Activated B cell treated with CpG ODN at 0.5 μM for 24 hours (primary cell): ENCODE measurements at regions not wholly inside any gene's neighbourhood (a gene's known extent, or its start where the extent isn't known, plus 50 kb on each side); places are given as distances from the start of the nearest gene placed in this dataset.

Experiments
- ATAC-seq: fragments of 200-7000 bp; cut with Tn5 transposase; one replicate; pipeline ENCODE4 v1.10.0; 2021; ENCODE audit warnings: low read depth, mild to moderate bottlenecking, moderate library complexity
- CTCF ChIA-PET: fragments of 350-600 bp; sonication (Branson Sonifier 250); formaldehyde crosslinking; loops from one replicate; lab custom pipeline; 2021; ENCODE audit warnings: antibody characterized with exemption; lab: Charles Lee
- POLR2A ChIA-PET: fragments of 350-600 bp; sonication (Branson Sonifier 250); formaldehyde crosslinking; loops from one replicate; lab custom pipeline; 2021; ENCODE audit warnings: antibody characterized with exemption; lab: Charles Lee
- DNase-seq: peaks from one replicate; pipeline ENCODE4 v3.0.0; 2022
- H3K27ac Mint-ChIP-seq: one replicate; pipeline ENCODE4 v1.8.0; 2020; ENCODE audit warnings: mixed read lengths
- H3K27me3 Mint-ChIP-seq: one replicate; pipeline ENCODE4 v1.8.0; 2021; ENCODE audit warnings: mixed read lengths
- H3K36me3 Mint-ChIP-seq: one replicate; pipeline ENCODE4 v1.8.0; 2021; ENCODE audit warnings: low read depth, mixed read lengths
- H3K4me1 Mint-ChIP-seq: one replicate; pipeline ENCODE4 v1.8.0; 2021; ENCODE audit warnings: mixed read lengths
- H3K4me3 Mint-ChIP-seq: one replicate; pipeline ENCODE4 v1.8.0; 2020; ENCODE audit warnings: mild to moderate bottlenecking, mixed read lengths
- H3K9me3 Mint-ChIP-seq: one replicate; pipeline ENCODE4 v1.8.0; 2020; ENCODE audit warnings: mixed read lengths
- intact Hi-C: fragments of 100-400 bp; cut with micrococcal nuclease; formaldehyde crosslinking; loops from one replicate; pipeline ENCODE4 v1.15.1; 2024
- TF ChIP-seq, protein P1 (sequence below): fragments of 200-600 bp; IDR thresholded peaks from one replicate; pipeline ENCODE4 v1.8.0; 2022; ENCODE audit warnings: antibody characterized with exemption, mild to moderate bottlenecking

DNA sequence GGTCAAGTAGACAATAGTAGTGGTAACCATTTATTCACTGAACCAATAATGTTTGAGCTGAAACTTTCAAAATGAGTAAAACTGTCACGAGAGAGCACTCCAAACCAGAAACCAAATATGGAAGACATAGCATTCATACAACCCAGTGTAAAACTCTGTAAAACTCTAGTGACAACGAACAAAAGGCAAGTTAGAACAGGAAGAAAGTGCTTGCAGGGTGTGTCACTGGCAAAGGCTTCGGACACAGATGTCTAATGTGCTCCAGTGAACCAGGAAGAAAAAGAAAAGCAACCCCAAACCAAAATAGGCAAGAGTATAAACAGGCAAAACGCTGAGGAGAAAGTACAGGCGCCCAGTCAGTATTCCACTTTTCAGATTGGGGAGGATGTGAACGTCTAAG lies 79.3 kb upstream of the FZD10 start:
- Mint-ChIP-seq H3K27ac (no peak overlapping the region), H3K36me3 (no peaks in the 10 kb centered on the region), H3K27me3 (peaks cover 4% of the 10 kb centered on the region), H3K4me1 (no peaks in the 10 kb centered on the region), H3K4me3 (no peak overlapping the region), H3K9me3 (peaks cover 10% of the 10 kb centered on the region)
- CTCF ChIA-PET, result no interaction called here
- TF ChIP-seq, protein P1, sequence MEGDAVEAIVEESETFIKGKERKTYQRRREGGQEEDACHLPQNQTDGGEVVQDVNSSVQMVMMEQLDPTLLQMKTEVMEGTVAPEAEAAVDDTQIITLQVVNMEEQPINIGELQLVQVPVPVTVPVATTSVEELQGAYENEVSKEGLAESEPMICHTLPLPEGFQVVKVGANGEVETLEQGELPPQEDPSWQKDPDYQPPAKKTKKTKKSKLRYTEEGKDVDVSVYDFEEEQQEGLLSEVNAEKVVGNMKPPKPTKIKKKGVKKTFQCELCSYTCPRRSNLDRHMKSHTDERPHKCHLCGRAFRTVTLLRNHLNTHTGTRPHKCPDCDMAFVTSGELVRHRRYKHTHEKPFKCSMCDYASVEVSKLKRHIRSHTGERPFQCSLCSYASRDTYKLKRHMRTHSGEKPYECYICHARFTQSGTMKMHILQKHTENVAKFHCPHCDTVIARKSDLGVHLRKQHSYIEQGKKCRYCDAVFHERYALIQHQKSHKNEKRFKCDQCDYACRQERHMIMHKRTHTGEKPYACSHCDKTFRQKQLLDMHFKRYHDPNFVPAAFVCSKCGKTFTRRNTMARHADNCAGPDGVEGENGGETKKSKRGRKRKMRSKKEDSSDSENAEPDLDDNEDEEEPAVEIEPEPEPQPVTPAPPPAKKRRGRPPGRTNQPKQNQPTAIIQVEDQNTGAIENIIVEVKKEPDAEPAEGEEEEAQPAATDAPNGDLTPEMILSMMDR, result no peak
- POLR2A ChIA-PET, result no interaction called here
- no peak for DNase-seq
- intact Hi-C loops, result no loop called here
- no peak for ATAC-seq

DNA sequence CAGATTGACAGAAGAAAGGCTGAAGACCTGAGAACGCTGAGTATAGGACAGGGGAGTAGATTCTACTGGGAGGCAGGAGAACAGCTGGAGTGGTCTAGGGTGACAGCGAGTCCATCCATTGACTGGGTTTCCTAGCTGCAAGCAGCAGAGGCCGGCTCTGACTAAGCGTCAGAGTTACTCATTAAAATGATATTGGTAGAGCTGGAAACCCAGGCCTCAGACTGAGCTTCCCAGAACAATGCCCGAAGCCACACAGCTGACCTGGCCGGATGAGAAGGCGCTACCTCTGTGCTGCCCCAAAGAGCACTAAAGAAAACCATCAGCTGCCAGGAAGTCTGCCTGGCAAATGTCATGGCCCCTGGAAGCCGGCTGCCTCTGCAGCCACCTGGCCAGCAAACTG lies 78.5 kb upstream of the FZD10 start:
- Mint-ChIP-seq H3K27me3 (peaks cover 4% of the 10 kb centered on the region), H3K36me3 (no peaks in the 10 kb centered on the region), H3K4me3 (no peak overlapping the region), H3K4me1 (no peaks in the 10 kb centered on the region), H3K27ac (no peak overlapping the region), H3K9me3 (peaks cover 6% of the 10 kb centered on the region)
- ChIA-PET CTCF (no interaction called here), POLR2A (no interaction called here)
- intact Hi-C loops, result no loop called here
- TF ChIP-seq, protein P1, result no peak
- ATAC-seq (no peak), DNase-seq (no peak)

DNA sequence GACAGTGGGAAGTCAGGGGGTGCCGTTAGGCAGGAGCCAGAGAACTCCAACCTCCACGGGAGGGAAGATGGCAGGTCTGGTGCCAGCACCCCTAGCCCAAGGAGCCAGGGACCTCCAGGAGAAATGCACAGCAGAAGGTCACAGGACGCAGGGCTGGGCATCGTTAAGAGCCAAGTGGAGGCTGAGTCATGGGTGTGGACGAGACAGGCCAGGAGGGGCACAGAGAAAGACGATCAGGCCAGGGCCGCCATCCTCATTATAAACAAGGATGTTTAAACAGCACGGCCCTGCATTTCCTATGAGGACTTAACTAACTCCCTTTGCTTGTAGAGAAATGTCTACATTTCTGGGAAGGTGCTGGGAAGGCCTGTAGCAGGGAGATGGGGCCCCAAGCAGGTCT lies 77.9 kb upstream of the FZD10 start:
- ChIA-PET CTCF (no interaction called here), POLR2A (no interaction called here)
- TF ChIP-seq, protein P1, result no peak
- peaks cover 3% of the 10 kb centered on the region for H3K9me3 Mint-ChIP-seq
- no peaks in the 10 kb centered on the region for H3K36me3 Mint-ChIP-seq
- H3K4me1 Mint-ChIP-seq, result no peaks in the 10 kb centered on the region
- intact Hi-C loops, result no loop called here
- ATAC-seq, result no peak
- DNase-seq, result no peak
- peaks cover 4% of the 10 kb centered on the region for H3K27me3 Mint-ChIP-seq
- no peak overlapping the region for H3K27ac Mint-ChIP-seq
- H3K4me3 Mint-ChIP-seq, result no peak overlapping the region

DNA sequence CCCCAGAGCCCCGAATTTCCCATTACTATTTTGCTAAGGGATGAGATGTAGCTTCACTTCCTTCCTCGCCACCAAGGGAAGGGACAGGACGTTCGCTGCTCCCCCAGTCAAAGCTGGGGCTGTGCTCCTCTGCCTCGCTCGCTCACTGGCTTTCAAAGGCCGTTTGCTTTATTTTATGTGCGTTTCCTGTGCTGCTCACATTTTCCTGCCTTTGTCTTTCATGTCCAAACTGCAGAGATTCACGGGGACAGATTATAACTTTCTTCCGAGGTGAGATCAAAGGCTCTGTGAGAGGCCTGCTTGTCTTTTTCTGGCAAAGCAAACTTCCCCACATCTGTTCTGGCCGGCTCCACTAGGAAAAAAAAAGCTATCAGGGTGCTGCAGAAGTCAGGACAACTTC lies 76.0 kb upstream of the FZD10 start:
- CTCF ChIA-PET, result no interaction called here

DNA sequence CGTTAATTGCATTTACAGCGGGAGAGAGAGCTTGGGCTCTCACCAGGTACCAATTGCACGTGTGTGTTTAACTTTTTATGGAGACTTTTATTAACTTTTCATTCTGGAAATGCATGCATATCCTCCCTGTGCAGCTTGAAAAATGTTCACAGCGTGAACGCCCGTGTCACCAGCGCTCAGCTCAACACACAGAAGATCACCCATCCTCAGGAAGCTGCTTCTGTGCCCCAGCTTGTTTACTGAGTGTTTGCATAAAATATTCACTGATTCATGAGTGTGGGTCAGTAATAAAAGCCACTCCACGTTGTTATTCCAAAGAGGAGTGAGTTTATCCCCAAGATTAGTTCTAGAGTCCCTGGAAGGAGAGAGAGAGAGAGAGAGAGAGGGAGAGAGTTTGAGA lies 75.5 kb upstream of the FZD10 start:
- DNase-seq, result no peak
- POLR2A ChIA-PET, result no interaction called here
- CTCF ChIA-PET, result no interaction called here
- TF ChIP-seq, protein P1, result no peak
- no peak overlapping the region for H3K27ac Mint-ChIP-seq
- H3K27me3 Mint-ChIP-seq, result peaks cover 4% of the 10 kb centered on the region
- H3K4me3 Mint-ChIP-seq, result no peak overlapping the region
- ATAC-seq, result no peak
- H3K36me3 Mint-ChIP-seq, result no peaks in the 10 kb centered on the region
- H3K9me3 Mint-ChIP-seq, result peaks cover 5% of the 10 kb centered on the region
- no peaks in the 10 kb centered on the region for H3K4me1 Mint-ChIP-seq
- intact Hi-C loops, result no loop called here

More for the DNA sequence above, 76.0 kb upstream of the FZD10 start:
- Mint-ChIP-seq H3K4me1 (no peaks in the 10 kb centered on the region), H3K9me3 (peaks cover 5% of the 10 kb centered on the region), H3K36me3 (no peaks in the 10 kb centered on the region), H3K4me3 (no peak overlapping the region), H3K27ac (no peak overlapping the region), H3K27me3 (peaks cover 4% of the 10 kb centered on the region)
- POLR2A ChIA-PET, result no interaction called here
- DNase-seq (no peak), ATAC-seq (no peak)
- intact Hi-C loops, result no loop called here
- TF ChIP-seq, protein P1, result no peak
